ENCODE measurements at regions not wholly inside any gene's neighbourhood (a gene's known extent, or its start where the extent isn't known, plus 50 kb on each side); places are given as distances from the start of the nearest gene placed in this dataset.

- Mint-ChIP-seq H3K4me3 (no peak overlapping the region), H3K4me1 (peaks cover 25% of the 10 kb centered on the region), H3K36me3 (ENCODE audit: low read depth) (peaks cover 3% of the 10 kb centered on the region; the same call in 2 of the 3 replicates), H3K9me3 (peaks cover 8% of the 10 kb centered on the region; the same call in 2 of the 3 replicates), H3K27ac (no peak overlapping the region), H3K27me3 (ENCODE audit: insufficient read depth, low read depth, poor library complexity) (peaks cover 18% of the 10 kb centered on the region)
- H3K4me3 ChIP-seq: no peak overlapping the region
- DNase-seq (ENCODE audit: low spot score) (no peak), ATAC-seq (no peak)
- H3K27ac ChIP-seq (ENCODE audit: low read depth): no peak overlapping the region
- H3K4me2 ChIP-seq: no peak overlapping the region
- H3K36me3 ChIP-seq (ENCODE audit: insufficient read depth): no peaks in the 10 kb centered on the region
- no peaks in the 10 kb centered on the region for H3F3A ChIP-seq (replicated peaks; ENCODE audit: low read depth)
- H2AFZ ChIP-seq: no peak overlapping the region
- no peaks in the 10 kb centered on the region for H4K20me1 ChIP-seq (replicated peaks; ENCODE audit: insufficient read depth)
- no peaks in the 10 kb centered on the region for H3K27me3 ChIP-seq (ENCODE audit: insufficient read depth)
- 0 out of 2 replicates have a peak, but pooled peaks cover 6% of the 10 kb centered on the region for H3K9me2 ChIP-seq (ENCODE audit: insufficient read depth)
- no peak for TF ChIP-seq JUNB (IDR thresholded peaks at IDR 0.05; ENCODE audit: unreplicated experiment)
- no peak for TF ChIP-seq NANOG (IDR thresholded peaks at IDR 0.05; ENCODE audit: borderline replicate concordance)
- TF ChIP-seq POLR2AphosphoS5 (IDR thresholded peaks at IDR 0.05; ENCODE audit: low read depth): no peak
- no peak for TF ChIP-seq ZNF331 (CRISPR knock-in tag; IDR thresholded peaks at IDR 0.05; ENCODE audit: low read depth)
- TF ChIP-seq STAT1 (IDR thresholded peaks at IDR 0.05; ENCODE audit: unreplicated experiment): no peak
- TF ChIP-seq ZNF114 (CRISPR knock-in tag; IDR thresholded peaks at IDR 0.05): no peak
- no peak for TF ChIP-seq REST (IDR thresholded peaks at IDR 0.05; ENCODE audit: unreplicated experiment)
- no peak for TF ChIP-seq EZH2phosphoT487 (IDR thresholded peaks at IDR 0.05; ENCODE audit: unreplicated experiment)
- peaks cover 6% of the 10 kb centered on the region; the same call in 1 of the 2 replicates for H3K4me1 ChIP-seq (ENCODE audit: insufficient read depth)
- H3K79me2 ChIP-seq (replicated peaks; ENCODE audit: insufficient read depth): no peaks in the 10 kb centered on the region
Observed at GRCh38 chr9:89670114-89670513, 65.3 kb downstream of the GADD45G start.

GRCh38 chr9:89670801-89671434 is 66.1 kb downstream of the GADD45G start:
- Histone ChIP-seq H2AFZ (no peak overlapping the region), H3F3A (replicated peaks; ENCODE audit: low read depth) (no peaks in the 10 kb centered on the region), H3K4me2 (no peak overlapping the region), H3K27me3 (ENCODE audit: insufficient read depth) (peaks cover 4% of the 10 kb centered on the region; the same call in 1 of the 2 replicates), H3K4me1 (ENCODE audit: insufficient read depth) (peaks cover 14% of the 10 kb centered on the region), H3K4me3 (no peak overlapping the region), H4K20me1 (replicated peaks; ENCODE audit: insufficient read depth) (no peaks in the 10 kb centered on the region), H3K36me3 (ENCODE audit: insufficient read depth) (no peaks in the 10 kb centered on the region), H3K9me2 (ENCODE audit: insufficient read depth) (0 out of 2 replicates have a peak, but pooled peaks cover 1% of the 10 kb centered on the region), H3K79me2 (replicated peaks; ENCODE audit: insufficient read depth) (no peaks in the 10 kb centered on the region), H3K27ac (ENCODE audit: low read depth) (no peak overlapping the region)
- H3K4me3 Mint-ChIP-seq: no peak overlapping the region
- no peak for DNase-seq (ENCODE audit: low spot score)
- H3K4me1 Mint-ChIP-seq: peaks cover 28% of the 10 kb centered on the region
- H3K27me3 Mint-ChIP-seq (ENCODE audit: insufficient read depth, low read depth, poor library complexity): peaks cover 23% of the 10 kb centered on the region
- no peak overlapping the region for H3K27ac Mint-ChIP-seq
- no peak for ATAC-seq
- H3K9me3 Mint-ChIP-seq: peaks cover 8% of the 10 kb centered on the region; the same call in 2 of the 3 replicates
- peaks cover 3% of the 10 kb centered on the region; the same call in 2 of the 3 replicates for H3K36me3 Mint-ChIP-seq (ENCODE audit: low read depth)
- no peak for TF ChIP-seq ZNF462 (CRISPR knock-in tag; IDR thresholded peaks at IDR 0.05)

Data from GM23338 (cell line).